GM19468 (cell line): ENCODE measurements at regions not wholly inside any gene's neighbourhood (a gene's known extent, or its start where the extent isn't known, plus 50 kb on each side); places are given as distances from the start of the nearest gene placed in this dataset.

ENCODE experiments used
- ATAC-seq: cut with Tn5 transposase; IDR thresholded peaks from one replicate; pipeline ENCODE4 v1.9.1; 2021; ENCODE audit warnings: mild to moderate bottlenecking, moderate library complexity, moderate number of reproducible peaks; ENCODE audit not compliant: unreplicated experiment; ENCODE audit errors: extremely low read depth

DNA sequence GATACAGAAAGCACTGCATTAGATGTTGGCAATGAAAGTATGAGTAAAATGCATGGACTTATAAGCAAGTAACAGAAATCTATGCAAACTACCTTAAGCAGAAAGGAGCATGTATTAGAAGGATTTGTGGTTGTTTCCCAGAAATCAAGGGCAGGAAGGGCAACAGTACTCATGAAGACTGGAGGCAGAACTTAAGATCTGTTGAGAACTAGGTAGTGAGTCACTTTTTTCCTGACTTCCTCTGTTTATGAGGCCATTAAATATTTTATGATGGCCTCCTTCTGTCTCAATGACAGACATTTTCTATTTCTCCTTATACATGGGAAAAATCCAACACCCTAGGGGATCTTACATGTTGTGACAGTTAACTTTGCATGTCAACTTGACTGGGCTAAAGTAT, 398.2 kb downstream of the MID1IP1 start:
- ATAC-seq, result no peak

DNA sequence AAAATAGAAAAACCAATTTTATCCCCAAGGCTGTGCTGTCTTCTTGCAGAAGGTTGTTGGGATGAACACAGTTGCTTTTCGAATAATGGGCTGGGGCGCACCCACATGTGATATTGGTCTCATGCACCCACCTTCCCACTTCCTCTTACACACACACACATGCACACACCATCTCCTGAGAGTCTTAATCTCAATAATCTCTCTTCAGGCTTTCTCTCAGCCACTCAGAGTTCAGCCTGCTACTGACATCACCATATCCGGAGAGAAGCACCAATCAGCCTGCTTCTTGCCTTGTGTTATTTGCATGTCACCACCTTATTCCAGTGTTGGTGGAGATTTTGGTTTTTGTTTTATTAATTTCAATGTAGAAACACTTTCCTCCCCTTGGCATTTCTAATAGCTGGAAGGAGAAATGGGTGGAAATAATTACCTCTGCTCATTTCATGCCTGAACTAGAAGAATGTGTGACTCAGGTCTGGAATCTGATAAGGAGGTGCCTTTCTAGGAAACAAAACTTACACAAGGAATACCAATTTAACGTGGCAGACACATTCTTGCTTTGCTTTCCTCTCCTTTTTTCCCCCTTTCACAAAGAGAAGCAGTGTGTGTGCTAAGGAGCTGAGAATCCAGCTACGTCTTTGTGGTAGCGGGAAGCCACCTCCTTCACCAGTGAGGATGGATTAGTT, 400.2 kb downstream of the MID1IP1 start:
- ATAC-seq, result no peak

- ATAC-seq, result no peak
These were observed 401.4 kb downstream of the MID1IP1 start for GRCh38 chrX:39202641-39203040.

DNA sequence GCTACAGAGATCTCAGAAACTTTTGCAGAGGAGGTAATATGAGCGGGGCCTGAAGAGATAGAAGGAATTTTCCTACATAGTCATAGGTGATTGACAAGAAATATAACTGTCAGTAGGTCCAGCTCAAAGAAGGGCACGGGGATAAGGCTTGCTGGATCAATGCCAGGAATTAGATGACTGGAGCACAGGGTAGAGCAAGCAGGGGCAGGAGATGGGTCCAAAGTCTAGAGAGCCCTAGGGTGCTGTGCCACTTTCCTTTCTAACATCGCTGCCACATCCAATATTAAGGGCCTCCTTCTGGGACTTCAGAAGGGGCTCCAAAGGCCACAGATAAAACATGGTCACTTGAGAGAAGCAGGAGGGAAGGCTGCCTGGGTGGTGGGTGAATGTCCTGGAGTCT, 402.2 kb downstream of the MID1IP1 start:
- ATAC-seq, result no peak

GRCh38 chrX:39204353-39204752, 403.1 kb downstream of the MID1IP1 start:
- no peak for ATAC-seq

GRCh38 chrX:39204945-39205344, 403.7 kb downstream of the MID1IP1 start:
- no peak for ATAC-seq

- ATAC-seq, result no peak
These were observed 404.2 kb downstream of the MID1IP1 start for GRCh38 chrX:39205467-39205866.

DNA sequence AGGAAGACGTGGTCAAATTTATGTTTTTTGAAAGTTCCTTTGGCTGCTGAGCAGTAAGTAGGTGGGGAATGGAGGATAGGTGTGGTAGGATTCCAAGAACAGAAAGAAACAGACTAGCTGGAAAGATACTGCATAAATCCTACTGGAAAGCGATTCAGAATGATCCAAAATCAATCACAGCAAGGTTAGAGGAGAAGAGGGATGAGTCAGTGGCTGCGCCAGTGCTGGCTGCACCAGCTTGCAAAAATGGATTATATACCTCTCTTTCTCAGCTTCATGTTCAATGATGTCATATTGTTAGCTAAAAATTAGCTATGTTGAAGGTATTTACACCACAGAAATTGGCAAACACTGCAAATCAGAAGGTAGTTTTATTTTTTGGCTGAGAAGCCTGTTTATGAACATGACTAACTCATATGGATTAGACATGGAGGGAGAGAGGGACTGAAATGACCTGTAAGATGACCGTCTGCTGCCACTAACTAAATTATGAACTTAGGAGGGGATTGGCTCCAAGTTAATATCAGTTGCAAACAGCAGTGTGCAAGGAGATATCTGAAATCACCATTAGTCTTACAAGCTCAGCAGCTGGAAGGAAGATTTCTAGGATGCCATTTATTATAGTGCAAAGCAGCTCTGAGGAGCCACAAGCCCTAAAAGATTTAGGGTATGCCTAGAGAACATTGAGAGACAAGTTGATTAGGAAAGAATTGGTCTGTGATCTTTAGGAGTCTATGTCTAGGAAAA, 405.3 kb downstream of the MID1IP1 start:
- no peak for ATAC-seq

- ATAC-seq, result no peak
These were observed 410.2 kb downstream of the MID1IP1 start for GRCh38 chrX:39211501-39211900.

- ATAC-seq, result no peak
These were observed 411.2 kb downstream of the MID1IP1 start for GRCh38 chrX:39212456-39212855.

GRCh38 chrX:39214387-39215126, 413.3 kb downstream of the MID1IP1 start:
- ATAC-seq, result no peak

GRCh38 chrX:39220952-39221351, 419.7 kb downstream of the MID1IP1 start:
- no peak for ATAC-seq

GRCh38 chrX:39222346-39223113, 421.3 kb downstream of the MID1IP1 start:
- no peak for ATAC-seq

GRCh38 chrX:39226251-39226650, 425.0 kb downstream of the MID1IP1 start:
- ATAC-seq, result no peak

DNA sequence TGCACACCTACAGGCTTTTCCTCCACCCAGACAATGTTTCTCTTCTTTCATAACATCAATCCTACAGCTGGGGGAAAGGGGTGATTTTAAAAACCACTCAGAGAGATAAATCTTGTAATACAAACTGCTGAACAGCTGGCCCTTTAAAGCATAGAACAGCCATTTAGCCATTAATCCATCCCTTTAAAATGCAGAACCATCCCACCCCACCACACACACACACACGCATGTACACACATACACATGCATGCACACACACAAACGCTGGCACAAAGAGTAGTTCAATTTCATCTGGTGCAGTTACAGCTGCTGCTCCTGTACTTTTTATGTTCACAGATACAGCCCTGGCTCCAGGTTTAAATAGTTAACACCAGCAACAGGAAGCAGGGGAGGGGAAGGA, 426.1 kb downstream of the MID1IP1 start:
- no peak for ATAC-seq

DNA sequence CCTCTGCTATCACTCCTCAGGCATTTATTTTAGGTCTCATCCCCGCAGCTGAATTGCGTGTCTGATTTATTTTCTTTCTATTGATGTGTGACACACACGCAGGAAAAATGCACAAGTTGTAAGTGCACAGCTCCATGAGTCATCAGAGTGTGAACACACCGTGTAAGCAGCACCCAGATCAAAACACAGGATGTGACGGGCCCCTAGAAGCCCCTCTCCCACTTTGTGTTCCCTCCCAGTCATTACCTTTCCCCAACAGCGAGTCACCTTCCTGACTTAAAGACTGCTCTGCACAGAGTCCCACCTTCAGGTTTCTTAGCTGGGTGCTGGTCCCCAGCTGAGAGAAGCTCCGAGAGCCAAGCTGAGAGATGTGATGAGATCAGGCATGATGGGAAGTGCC, 436.7 kb downstream of the MID1IP1 start:
- no peak for ATAC-seq

DNA sequence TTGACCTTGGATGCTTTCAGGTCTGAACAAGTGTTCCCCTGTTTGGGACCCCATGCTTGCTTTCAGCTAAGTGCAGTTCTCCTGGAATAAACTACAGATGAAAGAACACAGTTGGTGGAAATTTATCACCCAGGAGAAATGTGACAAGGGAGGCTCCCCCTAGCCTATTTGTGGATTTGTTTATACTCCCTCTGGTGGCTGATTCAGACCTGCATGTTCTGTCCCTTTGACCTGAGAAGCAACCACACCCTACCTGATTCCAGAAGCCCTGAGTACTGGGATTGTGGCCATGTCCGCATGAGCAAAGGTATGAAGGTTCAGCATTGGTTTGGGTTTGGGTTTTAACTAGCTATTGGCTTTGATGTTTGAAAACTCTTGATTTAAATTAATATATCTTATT, 440.9 kb downstream of the MID1IP1 start:
- no peak for ATAC-seq

- ATAC-seq, result no peak
These were observed 442.9 kb downstream of the MID1IP1 start for GRCh38 chrX:39244147-39244546.

DNA sequence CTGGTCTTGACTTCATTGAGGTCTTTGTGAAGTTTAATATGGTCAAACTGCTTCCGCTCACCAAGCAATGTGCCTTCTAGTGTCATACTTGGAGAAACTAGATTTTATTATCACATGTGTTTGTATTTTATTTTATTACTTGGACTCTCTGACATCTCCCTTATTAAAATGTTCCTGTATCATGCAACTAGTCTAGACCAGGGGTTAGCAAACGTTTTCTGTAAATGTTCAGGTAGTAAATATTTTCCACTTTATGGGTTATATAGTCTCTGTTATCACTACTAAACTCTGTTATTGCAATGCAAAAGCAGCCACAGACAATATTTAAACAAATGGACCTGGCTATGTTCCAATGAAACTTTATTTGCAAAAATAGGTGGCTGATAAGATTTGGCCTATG, 443.8 kb downstream of the MID1IP1 start:
- ATAC-seq, result no peak

DNA sequence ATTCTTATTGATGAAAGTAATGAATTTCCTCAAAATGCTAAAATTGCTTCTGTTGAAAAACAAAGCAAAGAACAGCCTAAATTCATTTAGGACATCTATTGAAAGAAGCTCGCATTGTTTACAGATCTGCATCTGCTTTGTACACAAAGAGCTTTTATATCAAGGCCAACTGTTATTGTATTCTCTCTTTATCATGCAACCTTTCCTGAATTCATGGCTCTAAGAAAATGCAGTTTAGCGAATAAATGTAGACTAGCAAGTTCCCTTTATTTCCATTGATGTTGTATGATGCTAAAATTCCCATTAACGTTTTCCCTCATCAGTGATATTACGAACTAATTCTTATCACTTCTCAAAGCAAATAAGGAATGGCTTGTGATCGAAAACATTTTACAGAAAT, 446.3 kb downstream of the MID1IP1 start:
- no peak for ATAC-seq

DNA sequence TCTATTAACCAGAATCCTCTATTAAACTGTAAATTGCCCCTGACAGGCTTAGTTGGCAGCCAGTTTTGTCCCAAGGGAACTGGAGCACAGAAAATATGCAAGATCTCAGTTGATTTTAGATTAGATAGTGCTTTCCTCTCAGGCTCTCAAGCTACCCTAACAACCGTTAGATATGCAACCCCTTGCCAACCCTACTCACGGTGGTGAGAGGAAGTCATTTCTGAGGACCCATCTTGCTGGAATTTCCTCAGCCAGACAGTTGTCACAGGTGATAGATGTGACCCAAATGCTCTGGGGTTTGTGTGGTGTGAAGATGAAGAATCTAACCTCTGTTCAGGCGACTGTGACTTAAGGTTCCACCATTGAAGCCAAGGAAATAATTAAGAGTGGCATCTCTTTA, 447.1 kb downstream of the MID1IP1 start:
- no peak for ATAC-seq
